WTC11 (cell line): ENCODE measurements at regions not wholly inside any gene's neighbourhood (a gene's known extent, or its start where the extent isn't known, plus 50 kb on each side); places are given as distances from the start of the nearest gene placed in this dataset.

Experiments
- AFF4 ChIP-seq: sonication (generic); formaldehyde crosslinking; IDR thresholded peaks from 2 replicates; pipeline ENCODE4 v1.8.1; 2023; ENCODE audit warnings: mild to moderate bottlenecking, missing genetic modification reagents, borderline replicate concordance
- CTCF ChIP-seq: fragments of 200-600 bp; IDR thresholded peaks from 2 replicates; pipeline ENCODE4 v1.8.0; 2022; ENCODE audit warnings: antibody characterized with exemption
- E2F4 ChIP-seq: sonication (generic); formaldehyde crosslinking; IDR thresholded peaks from 2 replicates; pipeline ENCODE4 v1.8.1; 2022; ENCODE audit warnings: low read depth, mild to moderate bottlenecking, moderate library complexity, missing genetic modification reagents, borderline replicate concordance
- GABPB1 ChIP-seq: sonication (generic); formaldehyde crosslinking; IDR thresholded peaks from 2 replicates; pipeline ENCODE4 v1.8.1; 2023; ENCODE audit warnings: mild to moderate bottlenecking, missing genetic modification reagents
- NR1H2 ChIP-seq: sonication (generic); formaldehyde crosslinking; IDR thresholded peaks from 2 replicates; pipeline ENCODE4 v1.9.0; 2021; ENCODE audit warnings: mild to moderate bottlenecking, moderate library complexity, missing genetic modification reagents
- NR3C1 ChIP-seq: sonication (generic); formaldehyde crosslinking; conservative IDR thresholded peaks from 2 replicates; pipeline ENCODE4 v1.8.1; 2023; ENCODE audit warnings: low read depth, mild to moderate bottlenecking, missing genetic modification reagents
- SMAD4 ChIP-seq: sonication (generic); formaldehyde crosslinking; IDR thresholded peaks from 2 replicates; pipeline ENCODE4 v1.8.0; 2022; ENCODE audit warnings: mild to moderate bottlenecking, missing genetic modification reagents
- USF1 ChIP-seq: sonication (generic); formaldehyde crosslinking; IDR thresholded peaks from 2 replicates; pipeline ENCODE4 v1.8.0; 2022; ENCODE audit warnings: mild to moderate bottlenecking, missing genetic modification reagents
- ZNF396 ChIP-seq: fragments of 250-450 bp; sonication (Bioruptor Pico); IDR thresholded peaks from 2 replicates; pipeline ENCODE4 v1.8.0; 2021; ENCODE audit warnings: mild to moderate bottlenecking, moderate library complexity, borderline replicate concordance

GRCh38 chr2:41828052-41828643 is 219.7 kb upstream of the PKDCC start:
- TF ChIP-seq NR1H2 (CRISPR knock-in tag) = no peak
- no peak for TF ChIP-seq CTCF
- TF ChIP-seq AFF4 (CRISPR knock-in tag) = no peak
- TF ChIP-seq SMAD4 (CRISPR knock-in tag) = no peak
- no peak for TF ChIP-seq USF1 (CRISPR knock-in tag)
- no peak for TF ChIP-seq GABPB1 (CRISPR knock-in tag)
- TF ChIP-seq NR3C1 (CRISPR knock-in tag) = no peak
- no peak for TF ChIP-seq ZNF396 (CRISPR knock-in tag)
- no peak for TF ChIP-seq E2F4 (CRISPR knock-in tag)
